Stimulated activated CD4-positive, alpha-beta T cell treated with anti-CD3 and anti-CD28 coated beads, Interleukin-4, amount 100 ng/mL, for 4 hours (primary cell): ENCODE measurements at regions not wholly inside any gene's neighbourhood (a gene's known extent, or its start where the extent isn't known, plus 50 kb on each side); places are given as distances from the start of the nearest gene placed in this dataset.

Experiments used
- DNase-seq, 2 experiments: peaks; one replicate each; pipeline ENCODE4 v3.0.0-alpha.2; 2020

GRCh38 chr7:25399000-25399750 is 170.9 kb upstream of the NPVF start:
- DNase-seq: no peak

- DNase-seq: no peak
Observed at GRCh38 chr7:25402532-25402931, 174.2 kb upstream of the NPVF start.

- DNase-seq: no peak
Observed at GRCh38 chr7:25405736-25406135, 177.4 kb upstream of the NPVF start.

- DNase-seq: no peak
Observed at GRCh38 chr7:25407053-25407452, 178.8 kb upstream of the NPVF start.

GRCh38 chr7:25408012-25408687 is 179.9 kb upstream of the NPVF start:
- no peak for DNase-seq

- no peak for DNase-seq
Observed at GRCh38 chr7:25408876-25409275, 180.6 kb upstream of the NPVF start.

GRCh38 chr7:25409897-25410636 is 181.8 kb upstream of the NPVF start:
- DNase-seq: no peak

- DNase-seq: no peak
Observed at GRCh38 chr7:25420771-25421170, 192.5 kb upstream of the NPVF start.

- no peak for DNase-seq
Observed at GRCh38 chr7:25424113-25424512, 195.8 kb upstream of the NPVF start.

GRCh38 chr7:25424855-25425254 is 196.6 kb upstream of the NPVF start:
- DNase-seq: no peak

GRCh38 chr7:25427721-25428120 is 199.4 kb upstream of the NPVF start:
- DNase-seq: no peak

- DNase-seq: no peak
Observed at GRCh38 chr7:25429731-25430130, 201.4 kb upstream of the NPVF start.

- DNase-seq: no peak
Observed at GRCh38 chr7:25430200-25430931, 202.1 kb upstream of the NPVF start.

- no peak for DNase-seq
Observed at GRCh38 chr7:25431956-25432450, 203.7 kb upstream of the NPVF start.

GRCh38 chr7:25432807-25433206 is 204.5 kb upstream of the NPVF start:
- DNase-seq: no peak

GRCh38 chr7:25436413-25436812 is 208.1 kb upstream of the NPVF start:
- DNase-seq: no peak

GRCh38 chr7:25437308-25437707 is 209.0 kb upstream of the NPVF start:
- DNase-seq: no peak

- no peak for DNase-seq
Observed at GRCh38 chr7:25444991-25445390, 216.7 kb upstream of the NPVF start.

GRCh38 chr7:25448301-25448700 is 220.0 kb upstream of the NPVF start:
- no peak for DNase-seq

- DNase-seq: no peak
Observed at GRCh38 chr7:25454020-25454419, 225.7 kb upstream of the NPVF start.

- no peak for DNase-seq
Observed at GRCh38 chr7:25454562-25455041, 226.3 kb upstream of the NPVF start.

GRCh38 chr7:25455683-25456251 is 227.5 kb upstream of the NPVF start:
- no peak for DNase-seq
